Activated CD8-positive, alpha-beta T cell treated with anti-CD3 and anti-CD28 coated beads for 36 hours (primary cell): ENCODE measurements at regions not wholly inside any gene's neighbourhood (a gene's known extent, or its start where the extent isn't known, plus 50 kb on each side); places are given as distances from the start of the nearest gene placed in this dataset.

Source experiments
- ATAC-seq: fragments of 200-7000 bp; cut with Tn5 transposase; one replicate; pipeline ENCODE4 v1.10.0; 2021; ENCODE audit warnings: mild to moderate bottlenecking, moderate library complexity
- CTCF ChIA-PET: fragments of 350-600 bp; sonication (Branson Sonifier 250); formaldehyde crosslinking; loops from one replicate; lab custom pipeline; 2021; ENCODE audit warnings: antibody characterized with exemption; lab: Charles Lee
- POLR2A ChIA-PET: fragments of 350-600 bp; sonication (Branson Sonifier 250); formaldehyde crosslinking; loops from one replicate; lab custom pipeline; 2021; ENCODE audit warnings: antibody characterized with exemption; lab: Charles Lee
- DNase-seq: peaks from one replicate; pipeline ENCODE4 v3.0.0-alpha.2; 2020
- H3K27ac Mint-ChIP-seq: one replicate; pipeline ENCODE4 v1.8.0; 2021; ENCODE audit warnings: mild to moderate bottlenecking, mixed read lengths
- H3K27me3 Mint-ChIP-seq: one replicate; pipeline ENCODE4 v1.8.0; 2021; ENCODE audit warnings: mixed read lengths
- H3K36me3 Mint-ChIP-seq: one replicate; pipeline ENCODE4 v1.8.0; 2021; ENCODE audit warnings: low read depth, mixed read lengths
- H3K4me1 Mint-ChIP-seq: one replicate; pipeline ENCODE4 v1.8.0; 2021; ENCODE audit warnings: low read depth, mixed read lengths
- H3K4me3 Mint-ChIP-seq: one replicate; pipeline ENCODE4 v1.8.0; 2021; ENCODE audit warnings: mild to moderate bottlenecking, moderate library complexity, mixed read lengths
- H3K9me3 Mint-ChIP-seq: one replicate; pipeline ENCODE4 v1.8.0; 2021; ENCODE audit warnings: mixed read lengths
- CTCF ChIP-seq: fragments of 200-600 bp; IDR thresholded peaks from one replicate; pipeline ENCODE4 v1.8.0; 2022; ENCODE audit warnings: antibody characterized with exemption, mild to moderate bottlenecking
- intact Hi-C: fragments of 100-400 bp; cut with micrococcal nuclease; formaldehyde crosslinking; loops from one replicate; pipeline ENCODE4 v1.10.0; 2022

DNA sequence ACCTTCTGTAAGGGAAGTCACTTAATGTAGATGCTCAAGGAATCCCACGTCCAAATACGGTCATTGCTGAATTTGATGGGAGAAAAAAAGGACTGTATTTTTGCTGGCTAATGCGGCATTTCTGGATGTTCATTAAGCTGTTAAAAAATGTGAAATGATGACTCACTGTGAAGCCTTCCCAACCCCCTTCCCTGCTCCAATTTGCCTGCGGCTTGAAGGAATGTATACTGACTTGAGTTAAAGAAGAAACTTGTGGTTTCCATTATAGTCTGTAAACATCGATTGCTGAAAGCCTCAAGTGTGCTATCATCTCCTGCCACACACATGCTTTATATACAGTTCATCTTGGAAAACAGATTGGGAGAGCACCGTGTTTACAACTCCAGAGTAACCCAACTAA is 249.1 kb upstream of the JAG1 start:
- H3K36me3 Mint-ChIP-seq: no peaks in the 10 kb centered on the region
- no peak for TF ChIP-seq CTCF
- no peak overlapping the region for H3K27ac Mint-ChIP-seq
- POLR2A ChIA-PET: no interaction called here
- H3K9me3 Mint-ChIP-seq: no peaks in the 10 kb centered on the region
- no peak overlapping the region for H3K4me3 Mint-ChIP-seq
- no peaks in the 10 kb centered on the region for H3K4me1 Mint-ChIP-seq
- ATAC-seq: no peak
- H3K27me3 Mint-ChIP-seq: no peaks in the 10 kb centered on the region
- intact Hi-C loops: no loop called here
- no peak for DNase-seq
- CTCF ChIA-PET: no interaction called here

DNA sequence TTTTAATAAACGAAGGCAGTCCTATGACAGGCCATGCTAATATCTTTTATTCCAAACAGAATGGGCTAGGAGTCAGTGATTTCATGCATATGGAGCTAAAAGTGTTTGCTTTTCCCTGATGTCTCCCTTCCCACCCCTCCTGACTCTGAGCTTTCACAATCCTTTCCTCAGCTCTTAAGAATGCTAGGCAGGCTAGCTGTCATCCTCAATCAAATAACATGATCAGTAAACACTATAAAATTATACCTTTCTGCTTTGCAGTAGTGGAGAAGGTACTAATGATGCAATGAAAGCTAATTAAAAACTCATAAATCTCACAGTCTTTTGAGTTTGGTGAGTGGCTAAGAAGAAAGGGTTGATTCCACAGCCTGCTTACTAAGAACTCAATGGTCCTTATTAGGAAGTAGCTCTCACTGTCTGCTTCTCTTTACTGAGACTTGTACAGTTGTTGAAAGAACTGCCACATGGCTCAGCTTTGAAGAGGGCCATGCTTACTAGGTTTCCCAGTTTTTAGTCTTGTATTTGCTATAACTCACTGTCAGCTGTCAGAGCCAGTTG is 250.9 kb upstream of the JAG1 start:
- Mint-ChIP-seq H3K27me3 (no peaks in the 10 kb centered on the region), H3K4me3 (no peak overlapping the region), H3K36me3 (no peaks in the 10 kb centered on the region), H3K4me1 (no peaks in the 10 kb centered on the region), H3K9me3 (no peaks in the 10 kb centered on the region), H3K27ac (no peak overlapping the region)
- no peak for DNase-seq
- TF ChIP-seq CTCF: no peak
- intact Hi-C loops: no loop called here
- ChIA-PET CTCF (no interaction called here), POLR2A (no interaction called here)
- no peak for ATAC-seq

GRCh38 chr20:10925767-10926166 is 252.0 kb upstream of the JAG1 start:
- POLR2A ChIA-PET: no interaction called here
- no peak for DNase-seq
- no peak overlapping the region for H3K27ac Mint-ChIP-seq
- H3K27me3 Mint-ChIP-seq: no peaks in the 10 kb centered on the region
- CTCF ChIA-PET: no interaction called here
- no peak for TF ChIP-seq CTCF
- ATAC-seq: no peak
- no peaks in the 10 kb centered on the region for H3K36me3 Mint-ChIP-seq
- intact Hi-C loops: no loop called here
- H3K4me3 Mint-ChIP-seq: no peak overlapping the region
- no peaks in the 10 kb centered on the region for H3K4me1 Mint-ChIP-seq
- H3K9me3 Mint-ChIP-seq: no peaks in the 10 kb centered on the region

- no peaks in the 10 kb centered on the region for H3K27me3 Mint-ChIP-seq
- intact Hi-C loops: no loop called here
- ChIA-PET CTCF (interaction anchor here (0.6 kb wide), 1 partner anchor 507 kb away, joined by 3 read pairs; no protein-coding TSS in a partner anchor), POLR2A (no interaction called here)
- TF ChIP-seq CTCF: no peak
- H3K4me1 Mint-ChIP-seq: no peaks in the 10 kb centered on the region
- H3K36me3 Mint-ChIP-seq: no peaks in the 10 kb centered on the region
- no peak overlapping the region for H3K27ac Mint-ChIP-seq
- DNase-seq: no peak
- ATAC-seq: no peak
- no peak overlapping the region for H3K4me3 Mint-ChIP-seq
- no peaks in the 10 kb centered on the region for H3K9me3 Mint-ChIP-seq
These were observed 253.3 kb upstream of the JAG1 start for GRCh38 chr20:10927011-10927583.

DNA sequence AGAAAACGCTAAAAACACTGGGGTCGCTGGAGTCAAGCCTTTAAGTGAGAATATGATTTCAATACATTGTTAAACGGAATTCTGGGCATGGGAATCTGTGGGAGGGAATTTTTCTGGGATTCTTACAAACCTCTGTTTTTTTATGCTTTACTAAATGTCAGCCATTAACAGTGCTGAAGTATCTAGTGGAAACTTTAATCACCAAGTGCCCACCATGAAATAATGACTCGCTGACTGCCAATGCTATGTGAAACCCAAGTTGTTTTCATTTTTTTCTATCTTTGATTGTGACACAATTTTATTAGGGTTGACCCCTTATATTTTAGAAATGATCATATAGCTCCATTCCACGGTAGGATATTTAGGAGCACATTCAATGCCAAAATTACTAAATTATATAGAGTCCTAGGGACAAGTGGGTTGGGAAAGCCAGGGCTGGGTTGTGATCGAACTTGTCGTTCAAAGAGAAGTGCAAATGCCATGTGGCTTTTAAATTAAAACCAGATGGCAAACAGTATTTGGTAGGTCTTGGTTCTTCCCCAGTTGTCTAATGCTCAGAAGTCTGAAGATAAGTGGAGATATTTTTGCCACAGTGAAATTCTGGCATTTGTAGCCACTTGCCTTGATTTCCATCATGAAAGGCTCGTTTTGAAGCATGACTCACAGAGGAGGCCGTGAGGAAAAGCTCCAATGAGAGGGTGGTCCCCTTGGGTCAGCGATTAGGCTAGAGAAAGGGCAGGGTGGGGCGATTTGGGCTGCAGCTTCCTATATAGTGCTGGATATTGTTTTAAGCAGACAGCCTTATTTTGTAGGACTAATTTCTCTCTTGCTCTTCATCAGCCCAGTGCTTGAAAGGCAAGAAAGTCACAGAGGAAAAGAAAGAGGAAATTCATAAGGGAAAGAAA is 254.4 kb upstream of the JAG1 start:
- DNase-seq (no peak), ATAC-seq (no peak)
- no peaks in the 10 kb centered on the region for H3K27me3 Mint-ChIP-seq
- ChIA-PET POLR2A (no interaction called here), CTCF (no interaction called here)
- intact Hi-C loops: no loop called here
- no peaks in the 10 kb centered on the region for H3K4me1 Mint-ChIP-seq
- no peak for TF ChIP-seq CTCF
- H3K36me3 Mint-ChIP-seq: no peaks in the 10 kb centered on the region
- H3K4me3 Mint-ChIP-seq: no peak overlapping the region
- no peaks in the 10 kb centered on the region for H3K9me3 Mint-ChIP-seq
- no peak overlapping the region for H3K27ac Mint-ChIP-seq
